GM21576 (cell line): ENCODE measurements at regions not wholly inside any gene's neighbourhood (a gene's known extent, or its start where the extent isn't known, plus 50 kb on each side); places are given as distances from the start of the nearest gene placed in this dataset.
"Not testable (repeated sequence)": the region's sequence is repeated elsewhere in the genome, so short reads cannot be mapped to it uniquely, and the experiment has no call there.

Experiments
- ATAC-seq: cut with Tn5 transposase; IDR thresholded peaks from one replicate; pipeline ENCODE4 v1.9.1; 2021; ENCODE audit warnings: mild to moderate bottlenecking, moderate library complexity; ENCODE audit not compliant: unreplicated experiment

DNA sequence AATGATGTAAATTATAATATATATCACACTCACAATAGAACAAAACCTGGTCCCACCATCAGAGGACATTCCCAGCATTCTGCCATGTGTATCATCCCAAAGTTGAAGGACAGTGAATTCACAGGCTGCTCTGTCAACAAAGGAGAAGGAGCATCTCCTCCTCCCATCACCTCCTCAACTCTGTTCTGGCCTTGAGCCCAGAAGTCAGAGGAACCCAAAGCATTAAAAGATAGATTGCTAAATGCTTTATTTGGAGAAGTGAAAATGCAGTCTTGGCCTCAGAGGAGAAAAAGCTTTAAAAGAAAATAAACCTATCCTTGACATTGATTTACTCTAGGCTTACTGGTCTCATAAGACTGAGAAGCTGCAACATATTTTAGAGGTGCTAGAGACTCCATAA is 268.8 kb upstream of the RASGEF1B start:
- no peak for ATAC-seq

DNA sequence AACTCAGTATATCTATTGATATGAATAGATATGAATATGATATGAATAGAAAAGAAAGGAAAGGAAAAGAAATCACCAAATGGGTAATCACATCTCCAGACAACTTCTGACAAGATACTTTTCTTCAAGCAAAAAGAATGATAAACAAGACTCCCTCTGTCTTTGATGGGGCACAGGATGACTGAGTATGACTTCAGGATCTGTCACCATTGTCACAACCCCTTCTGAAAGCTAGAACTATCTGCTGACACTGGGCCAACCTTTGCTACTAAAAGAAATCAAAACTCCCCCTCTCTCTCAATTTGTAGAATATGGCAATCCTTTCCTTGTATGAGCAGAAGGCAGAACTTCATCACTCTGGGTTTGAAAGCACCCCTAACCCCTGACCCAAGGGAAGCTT is 267.2 kb upstream of the RASGEF1B start:
- no peak for ATAC-seq

DNA sequence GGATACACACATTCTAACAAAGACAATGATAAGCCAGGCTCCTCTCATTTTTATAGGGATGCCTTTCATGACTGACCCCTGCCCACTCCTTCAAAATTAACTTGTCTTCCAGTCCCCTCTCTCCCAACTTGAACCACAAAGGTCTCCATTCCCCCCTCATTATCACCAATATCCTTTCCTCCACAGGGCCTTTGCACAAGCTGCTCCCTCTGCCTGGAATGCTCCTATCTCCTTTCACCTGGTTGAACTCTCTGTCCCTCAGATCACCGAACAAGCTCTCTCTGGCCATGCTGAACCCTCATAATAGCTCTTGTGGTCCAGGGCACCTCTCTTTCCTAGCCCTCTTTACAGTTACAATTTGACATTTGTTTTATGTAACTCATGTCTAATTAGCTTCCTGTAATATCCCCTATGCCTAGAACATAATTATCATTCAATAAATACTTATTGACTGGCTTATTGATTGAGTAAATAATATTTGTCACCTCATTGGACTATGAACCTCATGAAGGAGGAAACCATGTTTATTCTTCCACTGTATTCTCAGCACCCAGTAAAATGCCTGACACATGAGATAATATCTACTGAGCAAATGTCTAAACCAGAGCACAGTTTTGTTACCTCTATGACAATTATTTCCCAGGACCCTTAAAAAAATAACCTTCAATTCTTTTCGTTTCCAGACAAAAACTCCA is 266.3 kb upstream of the RASGEF1B start:
- no peak for ATAC-seq

DNA sequence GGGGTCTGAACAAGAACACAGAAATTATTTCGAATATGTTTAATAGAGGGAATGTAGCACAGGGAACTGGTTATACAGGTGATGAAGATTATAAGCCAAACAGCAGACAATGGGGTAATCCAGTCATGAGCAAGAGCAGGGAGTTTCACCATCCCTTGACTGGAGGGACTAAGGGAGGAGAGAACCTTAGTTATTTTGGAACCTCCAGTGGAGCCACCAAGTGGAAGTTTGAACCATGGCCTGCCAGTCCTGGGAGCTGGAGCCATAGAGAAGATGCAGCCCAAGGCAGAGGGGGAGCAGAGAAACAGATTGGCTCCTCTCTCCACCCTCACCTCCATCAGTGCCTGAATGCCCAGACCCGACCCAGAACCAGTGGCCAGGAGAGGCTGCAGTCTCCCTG is 264.6 kb upstream of the RASGEF1B start:
- no peak for ATAC-seq

DNA sequence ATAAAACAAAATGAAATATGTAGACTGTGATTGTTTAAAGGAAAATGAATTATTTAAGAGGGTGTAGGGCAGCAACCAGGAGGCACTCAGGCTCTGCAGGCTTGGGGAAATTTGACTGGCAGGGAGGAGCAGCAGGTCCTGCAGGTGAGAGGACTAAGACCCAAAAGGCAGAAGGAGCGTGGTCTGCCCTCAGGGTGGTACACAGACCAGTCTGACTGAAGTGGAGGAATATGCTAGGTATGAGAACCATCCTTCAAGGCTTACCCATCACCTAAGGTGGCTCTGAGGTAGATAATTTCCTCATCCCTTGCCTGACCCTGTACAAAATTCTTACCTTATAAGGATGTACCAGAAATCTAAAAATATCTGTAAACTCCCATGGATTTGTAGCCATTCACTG is 261.3 kb upstream of the RASGEF1B start:
- no peak for ATAC-seq

DNA sequence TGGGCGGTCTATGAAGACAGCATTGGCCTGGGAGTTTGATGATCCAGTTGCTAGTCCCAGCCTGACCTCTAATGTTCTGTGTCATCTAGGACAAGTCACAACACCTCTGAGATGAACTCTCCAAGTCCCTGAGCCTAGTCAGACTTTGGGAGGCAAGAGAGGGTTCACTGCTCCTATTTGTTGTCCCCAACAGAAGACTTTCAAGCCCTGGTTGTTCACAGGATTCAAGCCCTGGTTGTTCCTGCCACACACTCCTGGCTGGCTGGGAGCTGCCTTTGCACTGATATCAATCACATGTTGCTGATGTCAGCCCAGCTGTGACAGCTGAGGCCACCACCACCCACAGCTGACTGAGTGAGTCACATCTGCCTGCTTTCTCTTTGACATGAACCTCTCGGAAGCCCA is 253.2 kb upstream of the RASGEF1B start:
- peak; percentile 97 for ATAC-seq

DNA sequence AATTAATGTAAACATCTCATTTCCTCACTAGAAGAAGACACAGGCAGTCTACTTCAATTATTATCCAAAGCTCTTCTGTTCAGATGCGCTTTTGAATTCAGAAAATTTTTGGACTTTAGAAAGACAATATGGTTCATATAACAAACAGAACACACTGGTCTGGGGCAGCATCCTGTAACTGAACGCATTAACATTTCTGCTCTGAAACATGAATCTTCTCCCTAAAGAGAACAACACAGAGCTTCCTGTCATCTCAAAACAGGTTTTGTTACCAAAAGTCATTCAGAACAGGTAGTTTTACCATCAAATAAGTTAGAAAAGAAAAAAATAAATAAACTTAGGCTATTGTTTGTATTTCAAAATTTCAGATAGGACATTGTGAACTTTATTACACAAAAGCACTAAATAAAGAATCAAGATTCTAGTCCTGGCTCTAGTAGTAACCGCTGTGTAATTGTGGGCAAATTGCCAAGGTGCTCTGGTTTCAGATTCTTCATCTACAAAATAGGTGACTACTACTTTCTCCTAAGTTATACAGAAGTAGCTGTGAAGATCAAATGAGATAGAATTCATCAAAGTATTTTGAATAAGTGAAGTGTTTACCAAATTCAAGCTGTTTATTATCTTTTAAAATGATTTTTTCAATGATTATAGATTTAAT is 252.3 kb upstream of the RASGEF1B start:
- no peak for ATAC-seq

DNA sequence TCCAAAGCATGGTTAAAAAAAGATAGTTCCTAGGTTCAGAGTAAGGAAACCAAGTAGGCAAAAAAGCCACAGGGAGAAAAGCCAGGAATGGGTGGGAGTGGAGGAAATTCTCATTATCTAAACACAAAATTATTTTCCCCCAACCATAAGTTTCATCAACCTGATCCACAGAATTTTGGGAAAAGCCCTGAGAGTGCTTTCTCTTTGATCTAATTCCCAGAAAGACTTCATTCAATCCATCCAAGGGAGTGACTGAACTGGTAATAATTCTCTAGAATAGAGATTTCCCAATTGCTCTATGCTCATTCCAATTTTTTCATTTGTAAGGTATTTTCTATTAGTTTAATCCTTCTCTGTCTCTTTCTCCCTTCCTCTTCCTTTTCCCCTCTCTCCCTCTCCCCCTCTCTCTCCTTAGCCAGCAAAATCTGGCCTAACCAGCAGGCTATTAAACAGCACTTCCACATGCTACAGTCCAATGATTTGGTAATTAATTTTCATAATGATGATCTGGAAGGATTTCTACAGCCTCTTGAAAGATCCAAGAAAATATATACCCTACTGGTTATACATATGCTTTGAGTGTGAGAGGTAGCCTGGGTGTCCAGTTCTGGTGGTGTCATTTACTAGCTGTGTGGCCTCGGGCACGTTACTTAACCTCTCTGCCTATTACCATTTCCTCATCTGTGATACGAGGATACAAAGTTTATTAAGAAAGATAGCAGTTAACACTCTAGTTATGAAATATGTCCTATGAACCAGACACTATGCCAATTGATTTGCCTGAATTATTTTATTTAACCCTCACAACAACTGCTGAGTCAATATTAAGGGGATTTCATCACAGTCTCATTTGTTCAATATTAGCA is 251.5 kb upstream of the RASGEF1B start:
- no peak for ATAC-seq

DNA sequence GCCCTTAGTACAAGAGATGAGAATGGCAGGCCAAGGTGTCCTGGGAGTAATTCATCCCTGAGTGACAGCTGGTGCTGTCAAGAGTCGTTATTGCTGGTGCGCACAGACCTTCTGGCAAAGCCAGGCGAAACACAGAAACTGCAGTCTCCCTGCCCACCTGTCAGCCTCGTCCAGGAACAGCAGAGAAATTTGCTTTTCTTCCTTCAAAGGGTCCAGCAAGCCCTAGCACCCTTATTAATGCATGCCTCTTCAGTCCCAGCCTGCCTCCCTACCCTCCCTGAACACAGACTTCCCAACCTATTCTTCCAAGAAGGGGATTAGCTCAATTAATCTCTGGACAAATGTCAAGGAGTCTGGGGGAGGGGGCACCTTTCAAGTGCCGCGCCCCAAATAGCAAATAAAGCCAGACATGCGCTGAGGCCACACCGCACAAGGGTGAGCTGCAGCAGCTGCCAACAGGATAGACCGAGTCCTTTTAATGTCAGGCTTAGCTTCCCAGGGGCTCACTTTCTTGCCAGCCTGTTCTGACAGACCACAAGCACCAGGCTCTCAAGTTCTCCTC is 250.7 kb upstream of the RASGEF1B start:
- ATAC-seq = no peak

DNA sequence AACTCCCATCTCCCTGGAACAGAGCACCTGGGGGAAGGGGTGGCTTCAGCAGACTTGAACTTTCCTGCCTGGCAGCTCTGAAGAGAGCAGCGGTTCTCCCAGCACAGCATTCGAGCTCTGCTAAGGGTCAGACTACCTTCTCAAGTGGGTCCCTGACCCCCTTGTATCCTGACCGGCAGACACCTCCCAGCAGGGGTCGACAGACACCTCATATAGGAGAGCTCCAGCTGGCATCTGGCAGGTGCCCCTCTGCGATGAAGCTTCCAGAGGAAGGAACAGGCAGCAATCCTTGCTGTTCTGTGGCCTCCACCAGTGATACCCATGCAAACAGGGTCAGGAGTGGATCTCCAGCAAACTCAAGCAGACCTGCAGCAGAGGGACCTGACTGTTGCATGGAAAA is 244.1 kb upstream of the RASGEF1B start:
- no peak for ATAC-seq

DNA sequence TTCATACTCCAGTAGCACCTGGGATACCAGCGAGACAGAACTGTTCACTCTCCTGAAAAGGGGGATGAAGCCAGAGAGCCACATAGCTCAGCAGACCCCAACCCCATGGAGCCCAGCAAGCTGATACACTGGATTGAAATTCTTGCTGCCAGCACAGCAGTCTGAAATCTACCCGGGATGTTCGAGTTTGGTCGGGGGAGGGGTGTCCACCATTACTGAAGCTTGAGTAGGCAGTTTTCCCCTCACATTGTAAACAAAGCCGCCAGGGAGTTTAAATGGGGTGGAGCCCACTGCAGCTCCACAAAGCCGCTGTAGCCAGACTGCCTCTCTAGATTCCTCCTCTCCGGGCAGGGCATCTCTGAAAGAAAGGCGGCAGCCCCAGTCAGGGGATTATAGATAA is 243.7 kb upstream of the RASGEF1B start:
- not testable (repeated sequence) for ATAC-seq

DNA sequence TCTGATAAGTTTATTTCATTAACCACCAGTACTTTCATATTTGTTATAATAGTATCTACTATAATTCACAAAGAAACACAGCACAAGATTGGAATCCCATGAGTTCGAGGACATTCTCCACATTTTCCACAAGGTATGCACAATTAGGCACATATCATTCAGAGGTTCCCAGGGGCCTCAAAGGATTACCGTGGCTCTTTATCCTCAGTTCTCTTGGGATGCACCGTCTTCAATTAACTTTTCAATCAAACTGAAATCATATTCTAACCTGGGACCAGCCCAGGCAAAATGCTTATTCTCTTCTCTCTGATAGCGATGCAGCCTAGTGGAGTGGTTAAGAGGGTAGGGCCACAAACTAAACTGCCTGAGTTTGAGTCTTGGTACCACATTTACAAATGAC is 242.6 kb upstream of the RASGEF1B start:
- ATAC-seq = no peak

DNA sequence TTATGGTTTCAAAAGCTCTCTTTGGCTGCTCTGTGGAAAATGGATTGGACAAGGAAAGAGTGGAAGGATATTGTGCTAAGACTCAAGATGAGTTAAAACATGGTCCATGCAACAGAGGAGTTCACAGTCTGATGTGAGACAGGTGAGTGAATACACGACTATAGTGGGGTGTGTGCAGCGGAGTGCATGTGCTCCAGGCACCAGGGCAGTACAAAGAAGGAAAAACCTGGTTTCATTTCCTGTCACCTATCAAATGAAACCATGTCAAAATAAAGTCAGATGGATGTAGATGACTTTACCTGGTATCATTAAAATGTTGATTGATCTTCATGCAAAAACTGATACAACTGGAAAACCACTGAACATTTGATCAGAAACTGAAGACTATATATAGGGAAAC is 241.0 kb upstream of the RASGEF1B start:
- ATAC-seq = no peak

DNA sequence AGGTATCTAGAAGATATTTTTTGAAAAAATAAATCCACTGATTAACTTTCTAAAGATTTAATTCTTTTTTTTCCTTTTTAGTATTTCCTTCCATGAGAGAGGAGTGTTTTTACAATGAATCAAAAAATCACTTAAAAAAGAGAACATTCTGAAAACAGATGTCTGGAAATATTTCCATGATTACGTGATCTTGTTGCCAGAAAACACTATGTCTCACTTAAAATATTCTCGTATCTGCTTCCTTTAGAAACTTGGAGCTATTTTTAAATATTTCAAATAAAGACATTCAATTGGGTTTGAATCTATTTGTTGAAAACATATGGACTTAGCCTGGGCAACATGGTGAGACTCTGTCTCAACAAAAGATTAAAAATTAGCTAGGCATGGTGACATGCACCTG is 232.8 kb upstream of the RASGEF1B start:
- ATAC-seq = no peak

DNA sequence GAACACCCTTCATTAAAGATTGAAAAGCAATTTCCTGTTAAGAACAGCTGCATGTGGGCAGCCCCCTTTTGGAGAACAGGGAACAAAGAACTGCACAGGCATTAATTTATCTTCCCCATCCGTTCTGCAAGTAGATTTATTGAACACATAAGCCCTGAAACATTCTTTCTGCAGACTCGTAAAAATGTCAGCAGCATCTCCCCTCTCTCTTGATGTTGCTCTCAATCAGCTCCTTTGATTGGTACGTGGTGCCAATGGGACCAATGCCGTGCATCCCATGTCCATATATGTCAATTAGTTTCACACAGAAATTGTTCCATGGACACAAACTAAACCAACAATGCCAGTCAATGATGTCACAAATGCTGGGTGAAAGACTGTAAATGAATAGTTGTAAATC is 228.5 kb upstream of the RASGEF1B start:
- ATAC-seq = no peak

DNA sequence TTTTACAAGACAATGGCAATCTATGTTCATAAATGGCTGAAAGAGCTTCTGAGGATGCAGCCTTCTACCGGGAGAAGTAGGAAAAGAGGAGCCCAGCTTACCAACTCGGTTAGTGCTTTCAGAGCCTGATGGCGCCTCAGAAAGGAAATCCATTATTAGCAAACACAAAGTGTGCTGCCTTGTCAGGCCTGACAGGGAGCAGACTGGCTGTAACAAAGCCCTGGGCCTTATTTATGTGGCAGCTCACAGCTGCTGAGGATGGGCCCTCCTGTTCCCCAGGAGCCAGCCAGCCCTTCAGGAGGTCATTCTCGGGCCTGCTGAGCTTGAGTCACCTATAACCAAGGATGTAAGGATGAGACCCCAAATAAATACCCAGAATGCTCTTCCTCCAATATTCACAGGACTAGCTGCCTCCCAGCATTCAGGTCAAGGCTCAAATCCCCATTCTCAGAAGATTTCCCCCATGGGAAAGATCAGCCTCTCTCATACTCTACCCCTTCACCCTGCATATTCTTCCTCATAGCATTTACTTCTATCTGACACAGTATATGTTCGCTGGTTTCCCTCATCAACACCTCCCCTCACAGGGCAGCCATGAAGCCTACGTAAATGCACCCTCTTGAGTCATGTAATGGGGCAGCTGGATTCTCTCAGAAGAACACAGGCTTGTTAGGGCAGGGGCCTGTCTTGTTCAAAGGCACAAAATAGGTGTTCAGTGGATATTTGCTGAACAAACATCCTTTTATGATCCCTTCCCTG is 227.0 kb upstream of the RASGEF1B start:
- no peak for ATAC-seq

DNA sequence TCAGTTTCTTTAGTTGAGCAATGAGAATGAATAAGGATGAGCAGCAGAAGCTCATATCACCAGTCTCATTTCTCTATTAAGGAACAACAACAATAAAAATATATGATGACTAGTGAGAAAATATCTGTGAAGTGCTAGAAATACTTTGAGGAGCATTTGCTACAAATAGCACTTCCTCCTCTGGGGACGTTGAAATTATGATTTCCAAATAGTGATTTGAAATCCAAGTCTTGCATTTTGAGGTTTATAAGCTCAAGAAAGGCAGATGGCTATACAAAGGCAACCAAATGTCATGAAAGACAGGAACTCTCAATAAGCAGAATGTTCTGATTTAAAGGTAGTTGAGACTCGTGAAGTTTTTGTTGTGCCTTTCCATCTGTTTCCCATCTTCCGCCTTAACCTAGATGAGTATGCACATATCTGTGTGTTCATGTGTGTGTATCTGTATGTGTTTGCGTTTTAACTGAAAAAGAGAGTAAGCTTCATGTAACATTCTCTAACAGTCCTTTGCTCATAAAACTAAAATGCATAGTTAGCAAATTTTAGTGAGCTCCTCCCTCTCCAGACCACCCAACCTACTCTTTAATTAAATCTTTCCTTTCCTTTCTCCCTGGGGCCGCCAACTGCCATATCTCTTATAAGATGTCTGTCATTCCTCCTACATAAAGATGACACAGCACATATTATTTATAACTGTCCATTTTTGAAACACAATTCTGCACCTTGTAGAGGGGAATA is 222.6 kb upstream of the RASGEF1B start:
- ATAC-seq = no peak

DNA sequence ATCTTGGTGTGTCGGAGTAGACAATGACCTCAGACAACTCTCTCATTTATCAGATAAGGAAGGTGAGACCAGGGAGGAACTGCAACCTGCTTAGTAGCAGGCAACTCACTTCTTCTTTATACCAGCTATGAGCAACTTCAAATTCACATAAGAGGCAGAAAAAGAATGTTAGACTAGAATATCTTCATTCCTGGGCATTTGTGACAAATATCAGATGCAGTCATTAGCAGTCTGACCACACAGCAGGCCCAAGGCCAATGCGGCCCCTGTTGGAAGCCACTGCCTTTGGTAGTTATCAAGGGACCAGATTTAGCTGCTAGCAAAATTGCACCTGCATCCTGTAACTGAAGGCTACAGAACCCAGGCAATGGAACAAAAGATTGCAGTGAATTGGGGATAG is 219.2 kb upstream of the RASGEF1B start:
- no peak for ATAC-seq

DNA sequence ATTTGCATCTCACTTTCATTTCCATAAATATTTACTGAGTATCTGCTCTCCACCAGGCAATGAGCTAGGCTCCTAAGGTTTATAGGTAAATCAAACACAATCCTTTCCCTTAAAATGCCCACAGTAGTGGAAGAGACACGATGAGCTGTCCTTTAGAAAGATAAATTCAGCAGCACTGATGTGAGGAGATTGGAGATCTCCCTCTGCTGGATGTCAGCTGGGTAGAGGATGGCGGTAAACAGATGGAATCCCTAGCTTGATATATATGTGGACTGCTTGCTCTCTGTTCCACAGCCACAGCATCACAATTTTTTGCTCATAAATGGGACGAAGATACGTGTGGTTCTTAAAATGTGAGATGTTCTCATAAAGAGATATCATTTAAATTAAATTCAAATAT is 216.4 kb upstream of the RASGEF1B start:
- ATAC-seq = no peak

DNA sequence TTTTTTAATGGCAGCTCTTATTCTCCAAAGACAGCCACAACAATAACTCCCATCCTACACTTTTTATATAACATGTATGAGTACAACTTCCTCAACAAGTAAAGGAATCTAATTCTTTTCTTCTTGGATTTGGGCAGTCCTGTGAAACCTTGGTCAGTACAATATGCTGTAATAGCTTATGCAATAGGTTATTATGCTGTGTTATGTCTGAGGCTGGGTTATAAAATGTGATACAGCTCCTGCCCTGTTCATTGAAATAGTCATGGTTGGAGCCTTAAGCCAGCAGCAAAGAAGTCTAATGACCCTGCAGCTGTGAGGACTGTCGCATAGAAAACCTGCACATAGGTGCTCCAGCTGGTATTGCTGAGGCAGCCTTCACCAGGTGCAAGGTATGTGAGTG is 215.8 kb upstream of the RASGEF1B start:
- ATAC-seq = no peak
